Right lobe of liver (tissue), 6 donors: ENCODE measurements at regions not wholly inside any gene's neighbourhood (a gene's known extent, or its start where the extent isn't known, plus 50 kb on each side); places are given as distances from the start of the nearest gene placed in this dataset.

Experiments used
- ATAC-seq, 4 donors: fragments of 200-7000 bp; cut with Tn5 transposase; one replicate each; pipeline ENCODE4 v1.9.1; 2020; ENCODE audit warnings: mild to moderate bottlenecking in 4 of 4, moderate library complexity in 4 of 4
- DNase-seq, 3 donors: peaks; one replicate each; pipeline ENCODE4 v3.0.0-alpha.2; 2020
- H3K27ac ChIP-seq, 3 donors: fragments of 200-600 bp; one replicate each; pipeline ENCODE4 v1.8.0; 2022
- H3K27me3 ChIP-seq, 2 donors: fragments of 200-600 bp; one replicate each; pipeline ENCODE4 v1.8.0; 2022
- H3K36me3 ChIP-seq, 4 donors: fragments of 200-600 bp; sonication (generic) in 1 of 4; one replicate each; pipeline versions ENCODE4 v1.5.1 to v1.8.0; 2017 to 2022; ENCODE audit warnings: control low read depth in 1 of 4
- H3K4me1 ChIP-seq, 4 donors: fragments of 200-600 bp; sonication (generic) in 1 of 4; one replicate each; pipeline versions ENCODE4 v1.5.1 to v1.8.0; 2017 to 2022; ENCODE audit warnings: control low read depth in 1 of 4
- H3K4me3 ChIP-seq, 3 donors: fragments of 200-600 bp; one replicate each; pipeline ENCODE4 v1.8.0; 2022
- H3K9me3 ChIP-seq, 4 donors: fragments of 200-600 bp; sonication (generic) in 1 of 4; one replicate each; pipeline versions ENCODE4 v1.5.1 to v1.8.0; 2017 to 2022; ENCODE audit warnings: control low read depth in 1 of 4
- POLR2A ChIP-seq: fragments of 450-650 bp; IDR thresholded peaks from one replicate; pipeline ENCODE4 v1.6.1; 2017; ENCODE audit warnings: antibody characterized with exemption, mild to moderate bottlenecking
- WGBS: methylation state at CpG from one replicate; pipeline ENCODE4 v1.1.6; 2018; ENCODE audit warnings: low coverage, low lambda C conversion rate; ENCODE audit not compliant: insufficient coverage; ENCODE audit errors: missing lambda C conversion rate; 5-methylcytosine and 5-hydroxymethylcytosine counted together
- intact Hi-C, 2 donors: fragments of 100-400 bp; cut with DNase I; formaldehyde crosslinking; loops; one replicate each; pipeline versions ENCODE4 v1.11.2 to v1.14.1; 2022
- TF ChIP-seq, protein P1 (sequence below), 4 donors: fragments of 200-600 bp in 3 of 4; fragments of 450-650 bp in 1 of 4; IDR thresholded peaks; one replicate each; pipeline versions ENCODE4 v1.5.1 to v1.8.0; 2016 to 2022; ENCODE audit warnings: antibody characterized with exemption in 4 of 4, mild to moderate bottlenecking in 2 of 4
- donor health status: DM: no; HTN: yes; CAD: no.
- donor health status: DM: no; HTN: no; CAD: no.
- donor health status: DM: no; HTN: no; CAD: no.
- donor health status: DM: no; HTN: yes; CAD: no.
- donor health status: DM: no; HTN: yes; CAD: no.

DNA sequence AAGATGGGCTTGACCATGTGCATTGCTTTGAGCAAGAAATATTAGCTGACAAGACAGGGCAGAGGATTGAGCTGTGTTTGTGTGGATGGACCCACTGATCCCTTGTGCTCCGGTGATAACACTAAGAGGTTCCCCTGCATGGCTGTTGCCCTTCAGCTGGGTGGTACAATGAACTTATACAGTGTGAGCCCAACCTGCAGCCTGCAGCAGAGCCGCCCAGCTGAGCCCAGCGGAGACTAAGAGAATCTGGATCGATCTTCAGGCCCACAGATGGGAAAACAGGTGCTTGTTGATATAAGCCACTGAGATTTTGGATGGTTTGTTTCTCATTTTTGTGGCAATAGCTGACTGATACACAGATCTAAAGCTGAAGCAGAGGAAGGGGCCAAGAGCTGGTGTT is 177.4 kb upstream of the SYT13 start:
- Histone ChIP-seq H3K9me3 (no peaks in the 10 kb centered on the region), H3K4me1 (no peaks in the 10 kb centered on the region), H3K4me3 (no peak overlapping the region), H3K36me3 (no peaks in the 10 kb centered on the region), H3K27ac (no peak overlapping the region), H3K27me3 (no peaks in the 10 kb centered on the region)
- no peak for ATAC-seq
- intact Hi-C loops = no loop called here
- 90% methylated on average over 4 of the region's 4 CpGs for WGBS
- TF ChIP-seq, protein P1, sequence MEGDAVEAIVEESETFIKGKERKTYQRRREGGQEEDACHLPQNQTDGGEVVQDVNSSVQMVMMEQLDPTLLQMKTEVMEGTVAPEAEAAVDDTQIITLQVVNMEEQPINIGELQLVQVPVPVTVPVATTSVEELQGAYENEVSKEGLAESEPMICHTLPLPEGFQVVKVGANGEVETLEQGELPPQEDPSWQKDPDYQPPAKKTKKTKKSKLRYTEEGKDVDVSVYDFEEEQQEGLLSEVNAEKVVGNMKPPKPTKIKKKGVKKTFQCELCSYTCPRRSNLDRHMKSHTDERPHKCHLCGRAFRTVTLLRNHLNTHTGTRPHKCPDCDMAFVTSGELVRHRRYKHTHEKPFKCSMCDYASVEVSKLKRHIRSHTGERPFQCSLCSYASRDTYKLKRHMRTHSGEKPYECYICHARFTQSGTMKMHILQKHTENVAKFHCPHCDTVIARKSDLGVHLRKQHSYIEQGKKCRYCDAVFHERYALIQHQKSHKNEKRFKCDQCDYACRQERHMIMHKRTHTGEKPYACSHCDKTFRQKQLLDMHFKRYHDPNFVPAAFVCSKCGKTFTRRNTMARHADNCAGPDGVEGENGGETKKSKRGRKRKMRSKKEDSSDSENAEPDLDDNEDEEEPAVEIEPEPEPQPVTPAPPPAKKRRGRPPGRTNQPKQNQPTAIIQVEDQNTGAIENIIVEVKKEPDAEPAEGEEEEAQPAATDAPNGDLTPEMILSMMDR (IDR thresholded peaks at IDR 0.05) = no peak
- no peak for TF ChIP-seq POLR2A
- DNase-seq = no peak

DNA sequence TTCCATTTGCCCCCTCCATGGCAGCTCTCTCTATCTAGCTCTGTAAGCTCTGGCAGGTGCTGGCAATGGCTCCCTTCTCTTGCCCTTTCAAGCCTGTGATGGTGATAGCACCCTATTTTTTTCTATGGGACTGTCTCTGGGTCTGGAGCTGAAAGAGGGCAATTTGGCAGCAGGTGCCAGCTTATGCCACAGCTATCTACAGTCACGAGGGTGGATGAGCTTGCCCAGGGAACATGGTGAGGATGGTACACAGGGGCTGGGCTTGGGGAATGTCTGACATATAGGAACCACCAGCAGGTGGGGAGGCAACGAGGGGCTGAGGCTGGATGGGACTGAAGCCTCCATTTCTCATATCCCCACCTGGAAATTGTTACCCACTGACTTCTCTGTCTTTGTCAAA is 175.4 kb upstream of the SYT13 start:
- ATAC-seq (no peak), DNase-seq (no peak)
- intact Hi-C loops = no loop called here
- TF ChIP-seq, protein P1 (IDR thresholded peaks at IDR 0.05) = no peak
- TF ChIP-seq POLR2A = no peak
- Histone ChIP-seq H3K36me3 (no peaks in the 10 kb centered on the region), H3K9me3 (no peaks in the 10 kb centered on the region), H3K27me3 (no peaks in the 10 kb centered on the region), H3K4me3 (no peak overlapping the region), H3K27ac (no peak overlapping the region), H3K4me1 (no peaks in the 10 kb centered on the region)
- WGBS = 45% methylated on average over 1 of the region's 2 CpGs

DNA sequence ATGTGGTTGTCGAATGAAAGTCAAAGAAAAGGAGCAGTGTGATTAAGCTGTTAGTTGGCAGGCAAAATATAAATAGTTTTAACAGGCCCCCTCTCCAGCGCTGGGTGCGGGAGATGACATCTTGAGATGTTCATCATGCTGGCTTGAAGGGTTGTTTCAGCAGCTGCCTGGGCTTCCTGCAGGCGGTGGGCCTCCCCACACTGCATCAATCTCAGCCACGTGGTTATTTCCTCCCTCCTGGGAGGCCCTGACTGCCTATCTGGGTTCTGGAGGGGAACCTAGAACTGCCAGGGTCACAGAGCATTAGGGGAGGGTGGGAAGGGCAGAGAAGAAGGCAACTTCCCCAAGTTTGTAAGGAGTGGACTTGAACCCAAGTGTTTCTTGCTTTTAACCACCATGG is 173.3 kb upstream of the SYT13 start:
- DNase-seq (no peak), ATAC-seq (no peak)
- no peaks in the 10 kb centered on the region for H3K27me3 ChIP-seq
- no peaks in the 10 kb centered on the region for H3K9me3 ChIP-seq
- no peak overlapping the region for H3K4me3 ChIP-seq
- no peaks in the 10 kb centered on the region for H3K36me3 ChIP-seq
- no peak overlapping the region for H3K27ac ChIP-seq
- 16% methylated on average over 3 of the region's 5 CpGs for WGBS
- no peak for TF ChIP-seq POLR2A
- TF ChIP-seq, protein P1 (IDR thresholded peaks at IDR 0.05) = no peak
- intact Hi-C loops = no loop called here
- no peaks in the 10 kb centered on the region for H3K4me1 ChIP-seq

DNA sequence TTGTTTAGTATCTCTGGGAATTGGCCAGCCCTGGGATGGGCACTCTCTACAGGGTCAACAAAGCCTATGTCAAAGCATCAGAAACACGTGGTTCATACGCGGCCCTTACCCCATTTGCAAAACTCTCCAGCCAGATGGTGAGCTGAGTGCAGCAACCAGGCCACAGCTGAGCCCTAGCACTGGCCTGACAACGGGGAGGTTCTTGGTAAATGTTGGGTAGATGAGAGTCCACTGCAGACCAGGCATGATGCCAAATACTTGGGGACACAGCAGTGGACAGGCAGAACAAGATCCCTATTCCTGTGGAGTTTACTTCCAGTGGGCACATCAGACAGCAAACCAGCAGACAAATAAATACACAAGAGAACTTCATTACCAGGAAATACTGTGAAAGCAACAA is 172.1 kb upstream of the SYT13 start:
- Histone ChIP-seq H3K27ac (no peak overlapping the region), H3K9me3 (no peaks in the 10 kb centered on the region), H3K36me3 (no peaks in the 10 kb centered on the region), H3K4me3 (no peak overlapping the region), H3K27me3 (no peaks in the 10 kb centered on the region), H3K4me1 (no peaks in the 10 kb centered on the region)
- 29% methylated on average over 1 of the region's 4 CpGs for WGBS
- ATAC-seq (peak in 2 of 4 donors; percentile 35 to 65), DNase-seq (no peak)
- intact Hi-C loops = no loop called here
- no peak for TF ChIP-seq POLR2A
- TF ChIP-seq, protein P1 (IDR thresholded peaks at IDR 0.05) = no peak

DNA sequence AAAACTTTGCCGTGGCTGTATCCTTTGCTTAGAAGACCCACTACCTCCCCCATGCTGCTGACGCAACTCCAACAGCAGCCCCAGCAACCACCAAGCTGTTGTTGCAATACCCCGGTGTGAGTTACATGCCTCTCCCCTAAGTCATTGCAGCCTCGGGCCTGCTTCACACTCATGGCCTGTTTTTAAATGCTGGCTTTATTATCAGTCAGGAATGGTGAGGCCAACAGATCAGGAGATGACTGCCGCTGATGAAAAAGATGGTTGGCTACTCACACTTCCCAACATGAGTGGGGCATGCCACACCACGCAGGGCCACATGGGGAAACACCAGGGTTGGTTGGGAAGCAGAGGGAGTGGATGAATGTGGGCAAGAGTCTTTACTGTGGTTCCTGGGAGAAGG is 171.5 kb upstream of the SYT13 start:
- no peak for ATAC-seq
- H3K9me3 ChIP-seq = no peaks in the 10 kb centered on the region
- H3K4me1 ChIP-seq = no peaks in the 10 kb centered on the region
- WGBS = 51% methylated on average over 6 of the region's 6 CpGs
- intact Hi-C loops = no loop called here
- no peaks in the 10 kb centered on the region for H3K27me3 ChIP-seq
- no peaks in the 10 kb centered on the region for H3K36me3 ChIP-seq
- TF ChIP-seq, protein P1 (IDR thresholded peaks at IDR 0.05) = no peak
- TF ChIP-seq POLR2A = no peak
- no peak overlapping the region for H3K27ac ChIP-seq
- H3K4me3 ChIP-seq = no peak overlapping the region
- DNase-seq = no peak
